Adipocyte (in vitro differentiated cells): ENCODE measurements at regions not wholly inside any gene's neighbourhood (a gene's known extent, or its start where the extent isn't known, plus 50 kb on each side); places are given as distances from the start of the nearest gene placed in this dataset.

Experiments
- DNase-seq: peaks from one replicate; pipeline ENCODE4 v3.0.0-alpha.2; 2015; ENCODE audit warnings: low read depth
- H3K27me3 ChIP-seq: replicated peaks from 2 replicates; pipeline ENCODE4 v1.7.0; 2013; ENCODE audit warnings: mild to moderate bottlenecking, low read length, moderate library complexity; ENCODE audit not compliant: control insufficient read depth, insufficient read depth
- H3K36me3 ChIP-seq: 2 replicates; pipeline ENCODE4 v1.7.0; 2013; ENCODE audit warnings: low read length, mild to moderate bottlenecking, moderate library complexity; ENCODE audit not compliant: control insufficient read depth, insufficient read depth, severe bottlenecking
- H3K4me1 ChIP-seq: 2 replicates; pipeline ENCODE4 v1.7.0; 2013; ENCODE audit warnings: mild to moderate bottlenecking, low read length, moderate library complexity; ENCODE audit not compliant: control insufficient read depth, insufficient read depth
- H3K4me3 ChIP-seq: 2 replicates; pipeline ENCODE4 v1.7.0; 2013; ENCODE audit warnings: mild to moderate bottlenecking, low read length, moderate library complexity
- H3K9ac ChIP-seq: 2 replicates; pipeline ENCODE4 v1.7.0; 2013; ENCODE audit warnings: mild to moderate bottlenecking, low read length, moderate library complexity
- H3K9me3 ChIP-seq: 2 replicates; pipeline ENCODE4 v1.7.0; 2013; ENCODE audit warnings: mild to moderate bottlenecking, low read length, moderate library complexity; ENCODE audit not compliant: control insufficient read depth

GRCh38 chr6:169954977-169955376 is 203.6 kb downstream of the ERMARD start:
- Histone ChIP-seq H3K9ac (no peak overlapping the region), H3K9me3 (no peaks in the 10 kb centered on the region), H3K4me3 (no peak overlapping the region), H3K36me3 (no peaks in the 10 kb centered on the region), H3K4me1 (no peaks in the 10 kb centered on the region), H3K27me3 (peaks cover 35% of the 10 kb centered on the region)
- no peak for DNase-seq

- no peak for DNase-seq
- no peak overlapping the region for H3K4me3 ChIP-seq
- H3K9ac ChIP-seq = no peak overlapping the region
- H3K36me3 ChIP-seq = no peaks in the 10 kb centered on the region
- H3K4me1 ChIP-seq = no peaks in the 10 kb centered on the region
- H3K9me3 ChIP-seq = no peaks in the 10 kb centered on the region
- H3K27me3 ChIP-seq = peaks cover 22% of the 10 kb centered on the region
Observed at GRCh38 chr6:169953686-169954085, 202.3 kb downstream of the ERMARD start.

- H3K36me3 ChIP-seq = no peaks in the 10 kb centered on the region
- no peak overlapping the region for H3K4me3 ChIP-seq
- H3K9ac ChIP-seq = no peak overlapping the region
- no peaks in the 10 kb centered on the region for H3K4me1 ChIP-seq
- no peak for DNase-seq
- no peaks in the 10 kb centered on the region for H3K9me3 ChIP-seq
- H3K27me3 ChIP-seq = peaks cover 15% of the 10 kb centered on the region
Observed at GRCh38 chr6:169950558-169950957, 199.1 kb downstream of the ERMARD start.

- H3K36me3 ChIP-seq = no peaks in the 10 kb centered on the region
- no peak overlapping the region for H3K4me3 ChIP-seq
- H3K9me3 ChIP-seq = peaks cover 4% of the 10 kb centered on the region
- no peak overlapping the region for H3K9ac ChIP-seq
- peaks cover 9% of the 10 kb centered on the region for H3K27me3 ChIP-seq
- no peak for DNase-seq
- H3K4me1 ChIP-seq = no peaks in the 10 kb centered on the region
Observed at GRCh38 chr6:169949511-169950097, 198.2 kb downstream of the ERMARD start.

GRCh38 chr6:169946971-169947370 is 195.5 kb downstream of the ERMARD start:
- Histone ChIP-seq H3K9me3 (peaks cover 20% of the 10 kb centered on the region), H3K4me1 (no peaks in the 10 kb centered on the region), H3K9ac (no peak overlapping the region), H3K4me3 (no peak overlapping the region), H3K36me3 (no peaks in the 10 kb centered on the region), H3K27me3 (peaks cover 4% of the 10 kb centered on the region)
- DNase-seq = no peak

- Histone ChIP-seq H3K4me1 (no peaks in the 10 kb centered on the region), H3K9me3 (peaks cover 20% of the 10 kb centered on the region), H3K9ac (no peak overlapping the region), H3K36me3 (no peaks in the 10 kb centered on the region), H3K27me3 (peaks cover 11% of the 10 kb centered on the region), H3K4me3 (no peak overlapping the region)
- no peak for DNase-seq
Observed at GRCh38 chr6:169945117-169945516, 193.7 kb downstream of the ERMARD start.

- Histone ChIP-seq H3K4me3 (no peak overlapping the region), H3K27me3 (peaks cover 14% of the 10 kb centered on the region)
Observed at GRCh38 chr6:169944415-169944814, 193.0 kb downstream of the ERMARD start.

GRCh38 chr6:169944061-169944337 is 192.6 kb downstream of the ERMARD start:
- no peak overlapping the region for H3K9ac ChIP-seq
- H3K9me3 ChIP-seq = peaks cover 20% of the 10 kb centered on the region
- H3K36me3 ChIP-seq = no peaks in the 10 kb centered on the region
- no peak for DNase-seq
- H3K4me1 ChIP-seq = no peaks in the 10 kb centered on the region
- H3K4me3 ChIP-seq = no peak overlapping the region
- H3K27me3 ChIP-seq = peaks cover 18% of the 10 kb centered on the region

More at GRCh38 chr6:169944415-169944814, 193.0 kb downstream of the ERMARD start:
- no peak for DNase-seq
- no peak overlapping the region for H3K9ac ChIP-seq
- no peaks in the 10 kb centered on the region for H3K36me3 ChIP-seq
- H3K4me1 ChIP-seq = no peaks in the 10 kb centered on the region
- peaks cover 20% of the 10 kb centered on the region for H3K9me3 ChIP-seq

GRCh38 chr6:169943241-169944060 is 192.0 kb downstream of the ERMARD start:
- peaks cover 20% of the 10 kb centered on the region for H3K9me3 ChIP-seq
- H3K4me3 ChIP-seq = no peak overlapping the region
- H3K9ac ChIP-seq = no peak overlapping the region
- no peak for DNase-seq
- H3K27me3 ChIP-seq = peaks cover 23% of the 10 kb centered on the region
- H3K4me1 ChIP-seq = no peaks in the 10 kb centered on the region
- H3K36me3 ChIP-seq = no peaks in the 10 kb centered on the region

GRCh38 chr6:169942173-169942572 is 190.8 kb downstream of the ERMARD start:
- no peak for DNase-seq

GRCh38 chr6:169940481-169941271 is 189.3 kb downstream of the ERMARD start:
- Histone ChIP-seq H3K9ac (no peak overlapping the region), H3K36me3 (no peaks in the 10 kb centered on the region), H3K4me1 (no peaks in the 10 kb centered on the region), H3K27me3 (peaks cover 31% of the 10 kb centered on the region), H3K4me3 (no peak overlapping the region), H3K9me3 (peaks cover 20% of the 10 kb centered on the region)
- no peak for DNase-seq

More at GRCh38 chr6:169942173-169942572, 190.8 kb downstream of the ERMARD start:
- no peak overlapping the region for H3K9ac ChIP-seq
- peaks cover 24% of the 10 kb centered on the region for H3K27me3 ChIP-seq
- no peaks in the 10 kb centered on the region for H3K4me1 ChIP-seq
- H3K36me3 ChIP-seq = no peaks in the 10 kb centered on the region
- H3K4me3 ChIP-seq = no peak overlapping the region
- H3K9me3 ChIP-seq = peaks cover 20% of the 10 kb centered on the region
